ENCODE measurements at regions not wholly inside any gene's neighbourhood (a gene's known extent, or its start where the extent isn't known, plus 50 kb on each side); places are given as distances from the start of the nearest gene placed in this dataset.
"Not testable (repeated sequence)": the region's sequence is repeated elsewhere in the genome, so short reads cannot be mapped to it uniquely, and the experiment has no call there.

GRCh38 chr5:92662741-92663140 is 918.3 kb downstream of the NR2F1-AS1 start:
- ChIA-PET POLR2A (interaction anchor here (0.6 to 1.6 kb wide), 2 partner anchors 19 to 1622 kb away, joined by 3 read pairs; no protein-coding TSS in a partner anchor), CTCF (ENCODE audit: unreplicated experiment) (no interaction called here)
- Histone ChIP-seq H3K9me2 (ENCODE audit: insufficient read depth, low read length) (no peaks in the 10 kb centered on the region), H3K79me2 (ENCODE audit: insufficient read depth, low read depth, low read length) (no peaks in the 10 kb centered on the region), H3K27ac (ENCODE audit: low read depth, low read length, poor library complexity, severe bottlenecking) (no peak overlapping the region), H4K20me1 (ENCODE audit: insufficient read depth, low read length) (no peaks in the 10 kb centered on the region), H3K36me3 (ENCODE audit: insufficient read depth, low read length) (no peaks in the 10 kb centered on the region), H3K4me2 (ENCODE audit: low read length) (no peak overlapping the region), H3K4me1 (ENCODE audit: insufficient read depth, low read length, poor library complexity, severe bottlenecking) (no peaks in the 10 kb centered on the region), H2AFZ (ENCODE audit: low read length) (no peak overlapping the region), H3K9me3 (ENCODE audit: low read length) (no peaks in the 10 kb centered on the region), H3K4me3 (ENCODE audit: low read depth, low read length, poor library complexity, severe bottlenecking) (no peak overlapping the region)
- no peak for DNase-seq (ENCODE audit: low spot score)
- no TSS peak for BruUV-seq (replicated peaks)
- intact Hi-C loops (cut with micrococcal nuclease; ENCODE audit: unreplicated experiment) = no loop called here
- TF ChIP-seq CTCF (conservative IDR thresholded peaks at IDR 0.05; ENCODE audit: low read length) = no peak
- TF ChIP-seq EZH2phosphoT487 (IDR thresholded peaks at IDR 0.05; ENCODE audit: borderline replicate concordance, low read depth, low read length) = no peak

- POLR2A ChIA-PET = no interaction called here
Observed at GRCh38 chr5:92659246-92659645, 921.8 kb downstream of the NR2F1-AS1 start.

GRCh38 chr5:92654601-92655000 is 926.4 kb downstream of the NR2F1-AS1 start:
- H3K4me1 ChIP-seq (ENCODE audit: insufficient read depth, low read length, poor library complexity, severe bottlenecking); H3K27ac ChIP-seq (ENCODE audit: low read depth, low read length, poor library complexity, severe bottlenecking); H4K20me1 ChIP-seq (ENCODE audit: insufficient read depth, low read length); H3K4me3 ChIP-seq (ENCODE audit: low read depth, low read length, poor library complexity, severe bottlenecking); H3K4me2 ChIP-seq (ENCODE audit: low read length); DNase-seq (ENCODE audit: low spot score); BruUV-seq (replicated peaks); H2AFZ ChIP-seq (ENCODE audit: low read length); CTCF ChIA-PET (ENCODE audit: unreplicated experiment); intact Hi-C loops (cut with micrococcal nuclease; ENCODE audit: unreplicated experiment); H3K9me2 ChIP-seq (ENCODE audit: insufficient read depth, low read length); H3K36me3 ChIP-seq (ENCODE audit: insufficient read depth, low read length); H3K79me2 ChIP-seq (ENCODE audit: insufficient read depth, low read depth, low read length); H3K9me3 ChIP-seq (ENCODE audit: low read length): not testable (repeated sequence)
- POLR2A ChIA-PET = interaction anchor here (0.7 kb wide), 1 partner anchor 15 kb away, joined by 3 read pairs; no protein-coding TSS in a partner anchor

More at GRCh38 chr5:92659246-92659645, 921.8 kb downstream of the NR2F1-AS1 start:
- Histone ChIP-seq H3K4me3 (ENCODE audit: low read depth, low read length, poor library complexity, severe bottlenecking) (no peak overlapping the region), H2AFZ (ENCODE audit: low read length) (no peak overlapping the region), H3K4me1 (ENCODE audit: insufficient read depth, low read length, poor library complexity, severe bottlenecking) (no peaks in the 10 kb centered on the region), H4K20me1 (ENCODE audit: insufficient read depth, low read length) (no peaks in the 10 kb centered on the region), H3K4me2 (ENCODE audit: low read length) (no peak overlapping the region), H3K36me3 (ENCODE audit: insufficient read depth, low read length) (no peaks in the 10 kb centered on the region), H3K79me2 (ENCODE audit: insufficient read depth, low read depth, low read length) (no peaks in the 10 kb centered on the region), H3K27ac (ENCODE audit: low read depth, low read length, poor library complexity, severe bottlenecking) (no peak overlapping the region), H3K9me2 (ENCODE audit: insufficient read depth, low read length) (no peaks in the 10 kb centered on the region), H3K9me3 (ENCODE audit: low read length) (no peaks in the 10 kb centered on the region)
- TF ChIP-seq EZH2phosphoT487 (IDR thresholded peaks at IDR 0.05; ENCODE audit: borderline replicate concordance, low read depth, low read length) (no peak), CTCF (conservative IDR thresholded peaks at IDR 0.05; ENCODE audit: low read length) (no peak)
- no TSS peak for BruUV-seq (replicated peaks)
- intact Hi-C loops (cut with micrococcal nuclease; ENCODE audit: unreplicated experiment) = no loop called here
- DNase-seq (ENCODE audit: low spot score) = no peak
- CTCF ChIA-PET (ENCODE audit: unreplicated experiment) = no interaction called here

Measured in OCI-LY7 (cell line).